ENCODE measurements at regions not wholly inside any gene's neighbourhood (a gene's known extent, or its start where the extent isn't known, plus 50 kb on each side); places are given as distances from the start of the nearest gene placed in this dataset.

- no peak overlapping the region for H3K4me3 ChIP-seq (ENCODE audit: low read depth, low read length)
- TF ChIP-seq CTCF (IDR thresholded peaks at IDR 0.05; ENCODE audit: low read depth, low read length, missing control alignments), result no peak
- no peak for DNase-seq (ENCODE audit: low read depth)
These were observed 101.5 kb upstream of the TENT5A start for GRCh38 chr6:81853975-81854374.

GRCh38 chr6:81849248-81849647 lies 96.8 kb upstream of the TENT5A start:
- H3K4me3 ChIP-seq (ENCODE audit: low read depth, low read length), result no peak overlapping the region
- no peak for DNase-seq (ENCODE audit: low read depth)
- no peak for TF ChIP-seq CTCF (IDR thresholded peaks at IDR 0.05; ENCODE audit: low read depth, low read length, missing control alignments)

DNA sequence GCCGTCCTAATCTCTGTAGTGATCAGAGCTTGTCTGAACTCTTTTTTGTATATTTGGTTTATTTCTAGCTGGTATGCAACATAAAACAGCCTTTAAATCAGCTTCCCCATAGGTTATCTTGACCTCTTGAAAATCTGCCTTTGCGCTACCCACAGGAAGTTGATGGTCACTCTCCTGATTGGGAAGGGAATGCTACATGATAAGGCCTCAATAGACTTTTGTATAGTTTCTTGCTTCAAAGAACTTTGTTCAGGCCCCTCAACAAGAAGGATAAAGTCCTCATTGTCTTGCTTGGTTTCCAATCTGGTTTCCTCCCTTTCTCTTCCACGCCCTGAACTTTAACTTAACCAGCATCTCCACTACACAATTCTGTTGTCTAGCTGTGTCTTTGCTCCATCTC lies 95.4 kb upstream of the TENT5A start:
- H3K4me3 ChIP-seq (ENCODE audit: low read depth, low read length), result no peak overlapping the region
- DNase-seq (ENCODE audit: low read depth), result no peak
- no peak for TF ChIP-seq CTCF (IDR thresholded peaks at IDR 0.05; ENCODE audit: low read depth, low read length, missing control alignments)

DNA sequence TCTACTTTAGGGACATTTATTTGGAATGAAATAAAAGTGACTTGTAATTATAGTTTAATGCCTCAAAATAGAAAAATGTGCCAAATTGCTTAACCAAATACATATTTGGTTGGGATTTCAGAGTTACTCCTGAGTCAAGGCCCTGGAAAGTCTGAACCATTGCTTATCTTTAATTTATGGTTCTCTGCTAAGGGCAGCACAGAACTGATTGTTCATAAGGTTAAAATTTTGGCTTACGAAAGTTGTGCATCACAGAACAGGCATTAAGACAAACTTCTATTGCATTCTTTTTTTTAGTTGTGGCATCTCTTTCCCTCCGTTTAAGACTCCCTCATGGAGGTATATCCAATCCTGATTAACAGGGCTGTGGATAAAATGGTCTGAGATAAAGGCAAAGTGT lies 92.2 kb upstream of the TENT5A start:
- DNase-seq (ENCODE audit: low read depth), result no peak
- TF ChIP-seq CTCF (IDR thresholded peaks at IDR 0.05; ENCODE audit: low read depth, low read length, missing control alignments), result no peak

GRCh38 chr6:81843302-81843701 lies 90.8 kb upstream of the TENT5A start:
- H3K4me3 ChIP-seq (ENCODE audit: low read depth, low read length), result no peak overlapping the region
- no peak for DNase-seq (ENCODE audit: low read depth)
- TF ChIP-seq CTCF (IDR thresholded peaks at IDR 0.05; ENCODE audit: low read depth, low read length, missing control alignments), result no peak

More for the DNA sequence above, 92.2 kb upstream of the TENT5A start:
- no peak overlapping the region for H3K4me3 ChIP-seq (ENCODE audit: low read depth, low read length)

DNA sequence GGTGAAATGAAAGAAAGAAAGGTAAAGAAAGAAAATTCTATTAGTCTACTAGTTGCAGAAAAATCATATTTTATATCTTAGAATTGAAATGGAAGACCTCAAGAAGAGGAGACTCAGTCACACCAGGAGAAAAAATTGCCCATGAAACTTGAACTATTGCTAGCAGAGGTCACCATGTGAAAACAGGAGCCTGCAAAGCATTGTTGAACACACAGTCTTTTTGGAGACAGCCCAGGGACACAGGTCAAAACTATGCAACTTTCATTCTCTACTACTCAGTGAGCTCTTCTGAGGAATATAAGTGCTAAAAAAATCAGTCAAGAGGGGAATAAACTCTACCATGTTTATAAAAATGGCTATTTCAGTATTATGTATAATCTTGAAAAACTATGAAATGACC lies 89.8 kb upstream of the TENT5A start:
- no peak overlapping the region for H3K4me3 ChIP-seq (ENCODE audit: low read depth, low read length)
- DNase-seq (ENCODE audit: low read depth), result no peak
- TF ChIP-seq CTCF (IDR thresholded peaks at IDR 0.05; ENCODE audit: low read depth, low read length, missing control alignments), result no peak

- DNase-seq (ENCODE audit: low read depth), result no peak
- TF ChIP-seq CTCF (IDR thresholded peaks at IDR 0.05; ENCODE audit: low read depth, low read length, missing control alignments), result no peak
- no peak overlapping the region for H3K4me3 ChIP-seq (ENCODE audit: low read depth, low read length)
These were observed 86.4 kb upstream of the TENT5A start for GRCh38 chr6:81838724-81839426.
